ENCODE measurements at regions not wholly inside any gene's neighbourhood (a gene's known extent, or its start where the extent isn't known, plus 50 kb on each side); places are given as distances from the start of the nearest gene placed in this dataset.
A peak's percentile ranks its signal among the peaks of the same experiment; 100 is the strongest.

DNA sequence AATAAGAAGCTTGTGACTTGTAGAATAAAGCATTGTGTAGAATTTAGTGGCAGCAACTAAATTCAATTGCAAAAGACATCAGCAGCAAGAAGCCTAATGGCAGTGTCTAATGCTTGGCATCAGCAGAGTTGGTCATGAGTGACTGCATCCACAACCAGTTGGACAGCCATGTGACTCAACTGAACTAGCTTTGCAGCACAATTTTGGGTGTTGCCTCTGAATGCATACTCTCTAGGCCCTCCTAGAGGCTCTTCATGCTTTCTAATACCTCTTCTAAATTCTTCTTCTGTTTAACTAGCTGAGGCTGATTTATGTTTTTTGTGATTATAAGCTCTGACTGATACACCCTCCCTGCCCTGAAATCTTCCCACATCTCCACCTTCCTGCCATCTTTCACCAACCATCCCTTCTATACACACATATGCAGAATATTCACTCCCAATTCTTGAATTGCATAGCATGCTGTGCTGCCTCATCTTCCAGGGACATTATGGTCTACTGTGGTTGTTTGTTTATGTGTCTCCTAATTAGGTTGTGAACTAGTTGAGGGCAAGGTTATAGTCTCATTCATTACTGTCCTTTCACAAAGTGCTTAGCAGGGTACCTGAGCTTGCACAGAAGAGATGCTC is 266.7 kb upstream of the GJB5 start:
- DNase-seq (no peak), ATAC-seq (no peak)

DNA sequence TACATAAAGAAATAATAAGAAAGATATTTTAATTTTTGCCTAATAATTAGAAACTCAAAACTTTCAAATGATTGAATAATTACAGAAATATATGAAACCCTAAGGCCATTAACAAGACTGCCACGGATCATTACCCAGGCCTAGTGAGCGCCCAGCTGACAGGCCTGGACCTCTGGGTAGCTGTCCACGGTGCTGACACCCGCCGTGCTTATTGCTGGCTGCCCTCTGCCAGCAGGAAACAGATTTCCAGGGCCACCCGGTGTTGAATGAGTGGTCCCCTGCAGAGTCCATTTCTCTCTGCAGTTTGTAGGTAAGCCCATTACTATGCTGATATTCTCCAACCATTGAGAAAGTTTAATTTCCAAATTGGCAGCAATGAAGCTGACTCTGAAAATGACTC is 254.4 kb upstream of the GJB5 start:
- DNase-seq (peak; percentile 13), ATAC-seq (no peak)

DNA sequence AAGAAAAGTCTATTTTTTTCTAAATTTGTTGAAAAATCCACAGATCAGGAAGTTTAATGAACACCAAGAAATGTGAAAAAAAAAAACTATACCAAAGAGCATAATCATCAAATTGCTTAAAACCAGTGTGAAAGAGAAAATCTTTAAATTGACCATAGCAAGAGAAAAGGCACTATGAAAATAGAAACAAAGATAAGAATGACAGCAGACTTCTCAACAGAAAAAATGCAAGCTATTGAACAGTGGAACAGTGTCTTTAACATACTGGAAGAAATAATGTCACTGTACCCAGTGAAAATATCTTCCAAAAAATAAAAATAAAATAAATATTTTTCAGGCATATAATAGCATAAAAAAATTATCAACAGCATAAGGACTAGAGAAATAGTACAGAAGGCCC is 243.0 kb upstream of the GJB5 start:
- ATAC-seq: no peak

DNA sequence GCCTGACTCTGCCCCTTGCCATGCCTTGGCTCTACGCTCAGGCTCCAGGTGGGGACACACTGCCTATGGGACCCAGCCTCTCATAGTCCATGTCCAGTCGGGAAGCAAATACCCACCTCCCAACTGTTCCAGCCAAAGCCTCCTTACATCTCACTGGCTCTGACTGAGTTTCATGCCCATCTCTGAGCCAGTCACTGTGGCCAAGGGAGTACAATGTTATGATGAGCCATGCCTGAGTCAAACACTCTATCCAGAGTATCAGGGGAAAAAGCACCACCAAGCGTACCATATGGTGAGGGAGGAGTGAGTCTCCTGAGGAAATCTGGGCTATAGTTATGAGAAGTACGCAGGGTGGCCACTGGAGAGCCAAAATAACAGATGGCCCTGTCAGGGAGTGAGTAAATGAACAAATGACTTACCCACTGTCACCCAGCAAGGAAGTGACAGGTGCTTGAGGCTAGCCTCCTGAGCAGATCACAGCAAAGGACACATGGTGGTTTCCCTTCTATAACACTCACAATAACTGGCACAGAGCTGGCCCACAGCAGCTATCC is 236.6 kb upstream of the GJB5 start:
- DNase-seq: no peak
- ATAC-seq: no peak

More for the DNA sequence above, 243.0 kb upstream of the GJB5 start:
- DNase-seq: no peak

DNA sequence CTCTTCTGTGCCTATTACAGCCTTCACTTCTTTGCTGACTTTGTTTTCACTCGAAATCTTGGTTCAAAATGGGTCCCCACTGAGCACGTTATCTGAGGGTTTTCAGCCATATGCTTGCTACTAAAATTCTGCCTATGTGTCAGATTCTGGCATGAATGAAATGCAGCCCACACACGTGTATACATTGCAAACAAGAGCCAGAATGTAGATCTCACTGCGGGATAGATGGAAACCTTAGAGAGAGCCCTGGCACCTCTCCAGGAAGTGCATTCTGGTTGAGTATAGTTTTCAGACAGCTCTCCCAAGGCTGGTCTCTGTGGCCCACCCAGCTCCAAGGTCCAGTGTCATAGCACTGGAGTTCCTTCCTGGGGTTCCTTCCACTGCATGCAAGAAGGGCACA is 234.7 kb upstream of the GJB5 start:
- no peak for ATAC-seq

DNA sequence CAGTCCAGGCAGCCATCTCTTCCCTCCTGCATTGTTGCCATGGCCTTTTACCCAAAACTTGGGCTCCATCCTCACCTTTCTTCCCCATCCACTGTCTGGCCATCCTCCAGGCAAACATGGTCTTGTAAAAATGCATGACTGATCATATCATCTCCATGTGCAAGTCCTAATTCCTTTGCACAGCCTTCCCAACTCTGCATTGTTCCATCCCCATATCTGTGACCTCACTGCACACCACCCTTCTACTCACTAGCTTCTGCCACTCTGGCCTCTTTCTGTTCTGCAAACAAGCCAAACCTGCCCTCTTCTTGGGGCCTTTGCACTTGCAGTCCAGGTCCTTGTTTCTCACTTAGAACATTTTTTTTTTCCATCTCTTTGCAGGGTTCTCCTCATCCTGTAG is 230.1 kb upstream of the GJB5 start:
- DNase-seq: no peak
- no peak for ATAC-seq

More for the DNA sequence above, 234.7 kb upstream of the GJB5 start:
- no peak for DNase-seq

DNA sequence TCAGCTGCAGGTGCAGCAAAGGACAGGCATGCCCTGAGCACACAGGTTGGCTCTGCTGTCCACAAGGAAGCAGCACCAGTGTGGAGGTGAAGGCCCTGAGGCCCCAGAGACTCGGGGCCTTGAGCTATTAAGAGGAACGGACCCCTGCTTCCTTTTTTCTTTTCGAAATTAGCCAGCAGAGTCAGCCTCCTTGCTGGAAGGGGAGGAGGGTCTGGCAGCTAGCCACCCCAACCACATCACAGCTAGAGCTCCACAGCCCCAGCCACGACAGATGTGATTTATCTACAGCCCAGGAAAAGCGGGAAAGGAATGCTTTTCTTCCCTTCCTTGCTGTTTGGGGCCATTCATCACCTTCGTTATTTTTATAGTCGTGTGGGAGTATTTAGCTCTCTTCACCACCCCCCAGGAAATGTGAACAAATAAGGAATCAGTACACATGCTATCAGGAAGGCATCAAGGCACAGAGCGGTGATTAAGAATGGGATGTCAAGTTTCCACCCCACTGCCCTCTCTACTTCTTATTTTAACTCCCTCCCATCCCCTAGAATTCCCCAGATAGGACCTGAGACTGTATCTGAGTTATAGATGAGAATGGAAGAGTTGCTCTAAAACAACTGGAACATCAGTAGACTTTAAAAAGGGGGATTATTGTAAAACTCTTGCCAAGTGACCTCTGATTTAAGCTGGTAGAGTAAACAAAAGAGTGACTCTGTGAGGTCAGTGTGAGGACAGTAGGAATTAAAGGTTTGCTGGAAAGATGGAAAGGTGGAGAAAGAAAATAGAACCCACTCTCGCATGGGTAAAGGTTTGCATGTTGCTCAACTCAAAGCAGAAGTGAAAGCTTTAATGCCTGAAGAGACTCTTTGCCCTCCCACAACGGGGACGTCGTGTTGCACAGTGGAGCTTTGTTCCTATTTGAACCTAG is 224.7 kb upstream of the GJB5 start:
- ATAC-seq (no peak), DNase-seq (no peak)

DNA sequence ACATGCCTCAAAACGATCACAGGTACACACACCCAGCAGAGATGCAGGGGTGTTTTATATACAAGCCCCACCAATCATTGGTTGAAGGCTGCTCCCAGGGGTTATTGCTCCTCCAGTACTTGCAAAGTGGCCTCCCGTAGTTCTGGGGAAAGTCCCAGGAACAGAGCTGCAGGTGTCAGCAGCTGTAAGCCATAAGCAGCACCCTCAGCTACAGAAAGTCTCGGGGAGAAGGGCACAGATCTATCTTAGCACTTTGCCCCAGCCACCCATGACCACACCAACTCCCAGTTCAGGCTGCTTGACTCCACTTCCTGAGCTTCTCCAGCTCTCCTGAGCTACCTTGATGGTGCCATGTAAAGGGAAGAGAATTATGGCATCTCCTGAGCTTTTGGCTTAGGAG is 222.7 kb upstream of the GJB5 start:
- no peak for ATAC-seq

DNA sequence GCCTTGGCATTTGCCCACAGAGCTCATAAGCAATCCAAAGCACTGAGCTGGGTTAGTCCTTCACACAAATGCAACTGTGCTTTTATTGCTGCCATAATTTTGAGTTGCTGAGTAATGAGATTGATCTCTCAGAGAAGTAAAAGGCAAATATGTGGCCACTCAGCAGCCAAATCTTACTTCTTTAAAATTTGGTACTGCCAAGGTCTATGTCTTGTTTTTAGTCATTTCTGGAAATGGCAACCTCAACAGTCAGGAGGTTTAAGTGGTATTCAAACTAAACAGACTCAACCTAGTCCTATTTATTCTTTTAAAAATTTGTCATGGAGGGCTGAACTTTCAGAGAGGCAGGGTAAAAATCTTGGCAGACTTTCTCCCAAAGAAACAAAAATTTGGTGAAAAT is 216.4 kb upstream of the GJB5 start:
- no peak for ATAC-seq
- DNase-seq: no peak

More for the DNA sequence above, 222.7 kb upstream of the GJB5 start:
- no peak for DNase-seq

DNA sequence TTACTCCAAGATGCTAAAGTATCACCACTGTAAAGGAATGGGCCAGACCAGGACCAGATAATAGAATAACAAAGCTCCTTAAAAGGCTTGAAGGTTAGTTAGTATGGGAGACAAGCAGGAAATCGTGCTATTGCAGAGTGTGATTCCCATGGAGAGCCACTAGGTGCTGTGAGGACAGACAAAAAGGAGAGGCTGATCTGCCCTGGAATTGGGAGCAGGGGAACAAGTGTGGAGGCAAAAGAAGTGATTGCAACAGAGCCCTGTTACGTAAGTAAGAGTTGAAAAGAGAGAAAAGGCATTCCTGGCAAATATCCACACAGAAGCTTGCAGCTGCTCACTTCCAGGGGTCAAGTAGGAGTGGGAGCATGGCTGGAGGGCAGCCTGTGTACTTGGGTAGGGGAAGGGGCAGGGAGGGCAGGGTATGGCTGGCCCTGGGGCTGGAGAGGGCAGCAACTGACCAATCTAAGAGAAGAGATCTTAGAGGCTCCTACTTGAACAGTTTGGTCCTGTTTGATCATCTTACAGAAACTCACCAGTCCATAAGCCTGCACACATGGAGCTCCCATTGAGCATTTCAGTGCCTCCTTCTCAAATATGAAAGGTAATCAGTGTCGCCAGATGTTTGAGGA is 207.7 kb upstream of the GJB5 start:
- no peak for ATAC-seq

DNA sequence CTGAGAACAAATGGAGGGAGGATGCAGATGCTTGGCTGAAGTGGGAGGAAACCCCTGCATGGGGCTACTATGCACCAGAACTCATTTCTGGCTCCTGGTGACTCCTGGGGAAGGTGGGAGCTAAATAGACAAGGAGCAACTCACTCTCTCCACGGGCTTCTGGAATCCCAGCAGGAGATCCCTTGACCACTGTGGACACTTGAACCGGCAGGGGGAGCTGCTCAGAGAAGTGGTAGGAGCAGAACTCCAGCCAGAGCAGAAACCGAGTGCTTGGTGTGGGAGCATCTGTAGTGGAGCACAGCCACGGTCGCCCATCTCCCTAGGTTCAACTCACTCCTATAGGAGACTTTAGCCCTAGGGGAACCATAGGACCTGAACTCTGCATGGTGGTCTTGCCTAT is 205.6 kb upstream of the GJB5 start:
- DNase-seq (peak; percentile 12), ATAC-seq (no peak)

More for the DNA sequence above, 207.7 kb upstream of the GJB5 start:
- DNase-seq: no peak

DNA sequence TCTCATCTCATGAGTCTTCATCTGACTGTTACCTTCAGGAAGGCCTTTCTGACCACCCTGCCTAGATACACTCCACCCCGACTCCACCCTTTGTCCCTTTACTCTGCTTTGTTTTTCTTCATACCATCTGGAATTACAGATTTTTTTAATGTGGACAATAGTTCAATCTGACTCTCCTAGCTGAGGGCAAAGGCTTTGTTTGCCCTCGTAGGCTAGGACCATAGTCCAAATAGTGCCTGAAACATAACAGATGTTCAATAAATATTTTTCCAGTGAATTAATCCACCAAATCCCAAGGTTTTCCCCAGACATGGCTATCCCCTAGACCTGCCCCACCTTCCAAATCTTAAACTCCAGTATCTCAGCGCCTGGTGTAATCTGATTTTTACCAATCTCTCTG is 176.5 kb upstream of the GJB5 start:
- ATAC-seq: no peak
- DNase-seq: no peak

DNA sequence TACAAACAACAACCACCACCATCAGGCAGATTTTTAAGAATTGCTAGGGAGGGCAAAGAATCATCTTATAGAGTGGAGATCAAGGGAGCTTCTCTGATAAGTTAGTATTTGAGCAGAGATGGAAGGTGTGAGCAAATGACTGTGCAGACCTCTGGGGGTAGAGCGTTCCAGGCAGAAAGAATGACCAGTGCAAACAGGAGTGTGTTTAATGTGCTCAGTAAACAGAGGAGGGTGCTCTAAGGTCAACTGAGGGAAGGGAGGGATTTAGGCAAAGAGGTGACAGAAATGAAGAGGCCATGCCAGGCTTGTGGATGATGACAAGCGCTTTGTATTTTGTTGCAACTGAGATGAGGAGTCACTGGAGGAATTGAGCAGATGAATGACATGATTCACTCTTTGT is 172.5 kb upstream of the GJB5 start:
- DNase-seq (no peak), ATAC-seq (no peak)

DNA sequence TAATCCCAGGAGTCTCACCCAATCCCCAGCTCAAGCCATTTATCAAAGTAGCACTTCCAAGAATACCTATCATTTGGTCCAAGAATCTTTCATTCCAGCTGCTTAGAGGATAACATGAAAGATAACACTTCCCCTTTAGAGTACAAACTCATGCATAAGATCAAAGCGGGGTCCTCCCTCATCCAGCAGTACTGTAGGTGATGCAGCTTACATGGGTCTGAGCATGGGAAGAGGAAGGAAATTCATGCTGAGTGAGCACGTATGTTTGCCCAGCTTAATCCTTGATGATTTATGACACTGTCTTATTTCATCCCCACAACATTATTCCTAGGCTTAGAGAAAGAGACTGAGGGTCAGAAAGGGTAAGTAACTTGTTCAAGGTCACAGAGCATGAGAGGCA is 167.1 kb upstream of the GJB5 start:
- no peak for DNase-seq
- no peak for ATAC-seq

DNA sequence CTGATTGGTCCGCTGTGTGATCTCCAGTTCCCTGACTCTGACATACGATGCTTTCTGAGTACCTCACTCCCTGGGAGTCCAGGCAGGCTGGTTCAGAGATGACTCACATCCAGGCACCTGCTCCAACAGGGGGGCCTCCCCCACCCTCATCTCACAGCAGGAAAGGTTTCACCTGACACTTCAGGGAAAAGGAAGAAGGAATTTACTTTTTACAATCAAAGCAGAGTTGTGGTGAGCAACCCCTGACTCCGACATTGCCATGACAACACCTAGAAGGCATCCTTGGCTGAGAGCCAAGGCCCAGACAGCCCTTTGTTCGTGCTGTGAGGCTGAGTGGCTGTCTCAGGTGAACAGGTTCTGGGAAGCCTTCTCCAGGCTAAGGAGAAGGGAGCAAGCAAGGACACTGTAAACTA is 164.6 kb upstream of the GJB5 start:
- no peak for DNase-seq
- ATAC-seq: no peak

DNA sequence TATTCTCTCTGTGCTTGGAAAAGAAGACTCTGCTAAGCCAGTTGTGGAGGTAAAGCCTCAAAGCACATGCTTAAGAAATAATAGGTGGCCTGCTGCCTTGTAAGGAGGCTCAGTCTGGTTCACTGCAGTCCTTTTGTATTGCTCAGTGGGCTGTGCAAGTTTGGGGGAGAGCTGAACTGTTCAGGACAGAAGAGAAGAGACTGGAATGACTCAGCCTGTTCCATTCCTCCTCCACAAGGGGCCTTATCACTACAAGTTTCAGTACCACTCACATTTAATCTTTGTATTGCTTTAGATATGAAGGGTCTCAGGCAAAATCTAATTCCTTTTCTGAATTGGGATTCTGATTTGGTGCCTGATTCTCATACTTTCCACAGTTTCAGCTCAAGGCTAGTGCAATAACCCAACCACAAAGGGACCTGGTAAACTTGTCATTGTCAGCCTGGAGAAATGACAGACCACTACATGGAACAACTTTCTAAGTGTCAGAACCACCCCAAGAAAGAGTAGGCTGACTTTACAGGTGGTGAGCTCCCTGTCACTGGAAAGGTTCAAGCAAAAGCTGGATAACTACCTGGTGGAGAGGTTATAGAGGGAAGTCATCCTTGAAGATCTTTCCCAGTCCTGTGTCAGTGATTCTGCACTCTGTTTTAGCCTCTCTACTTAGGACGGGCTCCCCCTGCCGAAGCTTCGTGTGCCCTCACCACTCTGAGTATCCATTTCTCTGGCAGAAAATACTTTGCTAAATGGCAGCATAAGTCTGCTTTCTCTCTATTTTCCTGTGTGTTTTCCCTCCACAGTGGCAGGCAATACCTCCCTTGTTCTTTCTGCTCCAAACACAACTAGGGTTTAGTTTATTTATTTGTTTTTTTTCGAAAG is 162.9 kb upstream of the GJB5 start:
- ATAC-seq (peak; percentile 69), DNase-seq (no peak)

DNA sequence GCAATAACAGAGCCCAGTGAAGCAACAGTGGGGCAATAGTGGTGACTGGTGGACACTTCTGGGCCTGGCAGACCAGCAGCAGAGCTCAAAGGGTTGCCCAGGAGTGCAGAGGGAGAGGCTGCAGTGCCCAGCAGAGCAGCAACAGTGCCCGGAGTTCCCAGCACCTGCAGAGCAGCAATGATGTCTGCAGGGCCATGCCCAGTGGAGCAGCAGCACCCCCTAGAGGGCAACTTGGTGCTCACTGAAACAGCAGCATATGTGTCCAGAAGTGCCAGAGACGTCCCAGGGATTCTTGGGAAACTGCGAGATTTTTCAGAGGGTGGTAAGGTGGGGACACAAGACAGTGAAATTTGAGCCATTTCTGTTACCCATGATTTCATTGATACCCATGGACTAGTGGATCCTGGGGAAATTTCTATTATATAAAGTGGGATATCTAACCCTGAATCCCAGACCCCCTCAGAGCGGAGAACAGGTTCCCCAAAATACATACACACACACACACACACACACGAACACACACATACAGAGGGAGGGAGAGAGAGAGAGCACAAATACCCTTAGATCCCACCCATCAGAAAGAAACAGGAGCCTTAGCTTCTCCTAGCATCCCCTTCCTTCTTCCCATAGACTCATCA is 156.9 kb upstream of the GJB5 start:
- DNase-seq (peak; percentile 77), ATAC-seq (no peak)

DNA sequence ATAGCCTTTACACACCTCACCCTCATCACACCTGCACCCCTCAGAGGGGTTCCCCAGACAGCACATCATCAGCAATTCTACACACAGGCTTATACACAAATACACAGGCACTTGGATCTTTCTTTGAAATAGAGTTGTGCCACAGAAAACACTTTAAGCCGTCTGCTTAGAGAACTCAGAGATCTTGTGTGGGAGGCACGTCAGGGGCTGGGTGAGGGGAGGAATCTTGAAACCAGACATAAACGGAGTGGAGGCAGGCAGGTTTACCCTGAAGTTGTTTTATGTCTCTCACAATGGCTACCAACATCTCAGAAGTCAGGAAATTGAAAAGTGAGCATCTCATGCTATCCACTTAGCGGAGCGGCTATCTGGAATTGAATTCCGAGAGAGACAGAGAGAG is 151.9 kb upstream of the GJB5 start:
- DNase-seq: no peak
- no peak for ATAC-seq

DNA sequence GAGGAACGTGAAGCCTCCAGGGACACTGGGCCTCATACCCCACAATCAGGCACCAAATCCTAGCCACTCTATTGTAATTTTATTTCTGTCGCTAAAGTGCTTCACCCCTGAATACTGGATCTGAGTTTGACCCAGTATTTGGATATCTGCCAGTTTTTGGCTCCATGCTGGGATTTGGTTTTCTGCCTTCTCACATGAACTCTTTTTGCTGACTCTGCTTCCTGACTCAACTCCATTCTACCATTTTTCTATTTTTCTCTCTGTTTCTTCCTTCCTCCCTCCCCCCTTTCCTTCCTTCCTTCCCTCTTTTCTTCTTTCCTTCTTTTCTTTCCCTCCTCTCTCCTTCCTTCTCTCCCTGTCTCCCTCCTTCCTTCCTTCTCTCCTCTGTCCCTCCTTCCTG is 151.3 kb upstream of the GJB5 start:
- ATAC-seq (no peak), DNase-seq (no peak)

DNA sequence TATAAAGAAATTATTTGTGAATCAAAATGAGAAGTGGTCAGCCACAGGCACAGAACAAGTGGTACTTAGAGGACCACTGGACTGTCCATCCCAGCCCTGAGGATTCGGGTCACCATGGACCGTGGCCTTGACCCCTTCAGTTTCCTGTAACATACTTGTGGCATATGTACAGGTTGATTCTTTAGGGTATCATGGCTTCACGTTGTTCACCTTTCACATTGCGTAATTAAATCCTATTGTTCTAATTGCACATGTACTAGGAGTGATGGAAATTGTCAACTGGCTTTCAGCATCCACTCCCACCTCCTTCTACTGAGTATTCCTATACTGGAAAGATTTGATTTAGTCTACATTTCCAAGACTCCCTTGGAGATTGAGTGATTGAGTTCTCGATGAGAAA is 148.3 kb upstream of the GJB5 start:
- DNase-seq: no peak

DNA sequence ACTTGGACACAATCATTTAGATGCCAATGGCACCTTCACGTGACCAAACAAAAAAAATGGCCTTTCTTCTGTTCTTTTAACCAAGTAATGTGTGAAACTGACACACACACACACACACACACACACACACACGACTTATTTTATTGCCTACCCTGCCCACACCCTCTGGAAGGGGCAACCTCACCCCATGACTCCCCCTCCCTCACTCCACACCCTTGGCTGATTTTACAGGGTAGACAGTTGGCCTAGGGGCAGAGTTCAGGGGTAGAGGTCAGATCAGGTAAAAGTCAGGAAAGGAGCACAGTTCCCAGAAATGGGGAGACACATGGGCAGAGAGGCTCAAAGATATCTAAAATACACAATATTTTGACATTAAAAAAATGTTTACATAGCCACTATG is 144.8 kb upstream of the GJB5 start:
- ATAC-seq (no peak), DNase-seq (no peak)

More for the DNA sequence above, 148.3 kb upstream of the GJB5 start:
- no peak for ATAC-seq

Measured in stimulated activated naive CD8-positive, alpha-beta T cell treated with anti-CD3 and anti-CD28 coated beads, Interleukin-15, Interleukin-2, amounts not matched to agents 100 U/mL and 50 U/mL, for 24 hours (primary cell).